ENCODE measurements at regions not wholly inside any gene's neighbourhood (a gene's known extent, or its start where the extent isn't known, plus 50 kb on each side); places are given as distances from the start of the nearest gene placed in this dataset.

DNA sequence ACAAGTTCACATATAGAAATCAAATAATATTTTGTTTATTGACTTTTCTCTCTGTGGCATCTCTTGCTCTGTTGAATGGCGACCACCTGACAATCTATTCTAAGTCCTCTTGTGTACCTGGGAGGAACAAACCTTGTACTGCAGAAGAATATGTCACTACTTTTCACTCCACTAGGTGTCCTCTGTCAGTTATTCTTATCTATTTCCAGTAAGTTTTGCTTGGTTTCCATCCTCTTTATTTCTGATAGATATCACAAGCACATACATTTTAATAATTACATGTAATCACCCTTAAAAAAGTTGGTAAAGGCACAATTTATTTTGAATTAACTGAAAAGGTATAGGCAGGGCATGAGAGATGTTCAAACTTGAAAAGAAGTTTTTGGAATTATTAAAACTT, 238.4 kb downstream of the SNCA start:
- DNase-seq (ENCODE audit: low spot score in 2 of 2) = no peak
- TF ChIP-seq, protein P1, sequence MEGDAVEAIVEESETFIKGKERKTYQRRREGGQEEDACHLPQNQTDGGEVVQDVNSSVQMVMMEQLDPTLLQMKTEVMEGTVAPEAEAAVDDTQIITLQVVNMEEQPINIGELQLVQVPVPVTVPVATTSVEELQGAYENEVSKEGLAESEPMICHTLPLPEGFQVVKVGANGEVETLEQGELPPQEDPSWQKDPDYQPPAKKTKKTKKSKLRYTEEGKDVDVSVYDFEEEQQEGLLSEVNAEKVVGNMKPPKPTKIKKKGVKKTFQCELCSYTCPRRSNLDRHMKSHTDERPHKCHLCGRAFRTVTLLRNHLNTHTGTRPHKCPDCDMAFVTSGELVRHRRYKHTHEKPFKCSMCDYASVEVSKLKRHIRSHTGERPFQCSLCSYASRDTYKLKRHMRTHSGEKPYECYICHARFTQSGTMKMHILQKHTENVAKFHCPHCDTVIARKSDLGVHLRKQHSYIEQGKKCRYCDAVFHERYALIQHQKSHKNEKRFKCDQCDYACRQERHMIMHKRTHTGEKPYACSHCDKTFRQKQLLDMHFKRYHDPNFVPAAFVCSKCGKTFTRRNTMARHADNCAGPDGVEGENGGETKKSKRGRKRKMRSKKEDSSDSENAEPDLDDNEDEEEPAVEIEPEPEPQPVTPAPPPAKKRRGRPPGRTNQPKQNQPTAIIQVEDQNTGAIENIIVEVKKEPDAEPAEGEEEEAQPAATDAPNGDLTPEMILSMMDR (IDR thresholded peaks at IDR 0.05) = no peak
- TF ChIP-seq POLR2A (IDR thresholded peaks at IDR 0.05) = no peak
- intact Hi-C loops (cut with DNase I; ENCODE audit: low total_unique reads) = loop anchor here (5.0 kb wide), 1 partner anchor 299 kb away; no protein-coding TSS in a partner anchor
- WGBS, 2 donors = 50 to 65% methylated on average over 1 of the region's 1 CpG
- H3K4me3 ChIP-seq (ENCODE audit: low read depth, poor library complexity, severe bottlenecking) = no peak overlapping the region

DNA sequence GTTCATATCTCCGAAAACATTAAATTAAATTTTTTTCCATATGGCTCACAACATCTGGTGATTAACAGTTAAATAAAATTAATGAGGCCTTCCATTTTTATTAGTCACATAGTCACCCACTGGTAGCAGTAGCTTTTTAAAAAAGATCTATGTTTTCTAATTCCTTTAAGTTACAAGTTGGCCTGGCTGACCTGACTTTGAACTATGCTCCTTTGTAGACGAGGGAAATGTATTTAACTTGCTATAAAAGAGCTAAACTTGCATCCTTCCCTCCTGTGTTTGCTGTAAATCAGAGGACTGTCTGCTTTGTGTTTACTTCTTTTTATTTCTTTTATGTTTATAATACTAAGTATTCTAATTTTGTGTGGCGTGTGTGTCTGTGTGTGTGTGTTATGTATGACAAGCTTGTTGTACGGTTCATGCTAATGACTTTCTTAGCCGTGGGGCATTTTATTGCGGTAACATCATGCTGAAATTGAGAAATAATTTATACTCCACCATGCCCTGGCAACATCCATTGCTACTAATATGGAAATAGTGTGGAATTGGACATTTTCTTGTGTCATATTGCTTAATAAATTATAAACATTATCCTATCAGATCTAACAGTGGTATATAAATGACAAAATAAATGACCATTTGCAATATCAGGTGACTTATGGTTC, 241.7 kb downstream of the SNCA start:
- TF ChIP-seq, protein P1 (IDR thresholded peaks at IDR 0.05) = no peak
- no peak for TF ChIP-seq POLR2A (IDR thresholded peaks at IDR 0.05)
- no peak overlapping the region for H3K4me3 ChIP-seq (ENCODE audit: low read depth, poor library complexity, severe bottlenecking)
- DNase-seq (ENCODE audit: low spot score in 2 of 2) = no peak
- intact Hi-C loops (cut with DNase I; ENCODE audit: low total_unique reads) = loop anchor here (5.0 kb wide), 1 partner anchor 302 kb away; no protein-coding TSS in a partner anchor
- WGBS, 2 donors = 49 to 53% methylated on average over 6 of the region's 6 CpGs

DNA sequence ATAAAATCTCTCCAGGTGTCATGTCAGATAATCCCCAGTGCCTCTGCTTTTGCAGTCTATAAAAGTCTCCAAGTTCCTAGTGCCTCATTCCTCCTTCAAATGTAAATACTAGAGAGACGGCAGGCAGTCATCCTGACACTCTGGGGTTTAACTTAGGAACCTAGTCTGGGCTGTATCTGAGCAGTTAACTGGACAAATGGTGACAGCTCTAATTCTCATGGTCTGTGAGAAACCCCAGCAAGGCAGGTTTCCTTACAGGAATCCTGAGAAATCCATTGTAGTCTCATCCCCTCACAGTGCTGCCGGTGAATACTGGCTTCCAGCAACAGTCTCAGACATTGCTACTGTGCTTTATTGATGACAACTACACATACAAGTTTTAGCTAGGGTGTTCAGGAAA, 246.8 kb downstream of the SNCA start:
- WGBS, 2 donors = 75 to 78% methylated on average over 2 of the region's 2 CpGs
- intact Hi-C loops (cut with DNase I; ENCODE audit: low total_unique reads) = no loop called here
- DNase-seq (ENCODE audit: low spot score in 2 of 2) = no peak
- TF ChIP-seq, protein P1 (IDR thresholded peaks at IDR 0.05) = no peak
- no peak for TF ChIP-seq POLR2A (IDR thresholded peaks at IDR 0.05)
- H3K4me3 ChIP-seq (ENCODE audit: low read depth, poor library complexity, severe bottlenecking) = no peak overlapping the region

DNA sequence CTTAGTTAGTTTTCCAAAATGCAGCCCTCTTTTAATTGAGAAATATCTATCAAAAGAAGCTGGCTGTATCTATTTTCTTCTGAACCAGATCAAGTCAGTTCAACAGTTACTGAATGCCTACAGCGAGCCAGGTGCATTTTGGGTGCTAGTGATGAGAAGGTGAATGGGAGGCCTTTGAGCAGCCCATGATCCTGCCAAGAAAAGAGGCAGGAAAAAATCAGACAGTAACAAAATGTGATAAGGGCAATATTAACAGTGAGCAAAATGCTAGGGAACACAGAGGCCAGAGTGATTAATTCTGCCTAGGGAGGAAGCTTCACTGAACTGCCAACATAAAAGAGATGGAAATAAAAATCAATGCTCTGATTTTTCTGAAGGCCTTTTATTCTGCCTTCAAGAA, 248.5 kb downstream of the SNCA start:
- no peak overlapping the region for H3K4me3 ChIP-seq (ENCODE audit: low read depth, poor library complexity, severe bottlenecking)
- no peak for DNase-seq (ENCODE audit: low spot score in 2 of 2)
- intact Hi-C loops (cut with DNase I; ENCODE audit: low total_unique reads) = no loop called here
- TF ChIP-seq, protein P1 (IDR thresholded peaks at IDR 0.05) = no peak
- TF ChIP-seq POLR2A (IDR thresholded peaks at IDR 0.05) = no peak
- 64 to 91% methylated on average over 1 of the region's 1 CpG for WGBS, 2 donors

DNA sequence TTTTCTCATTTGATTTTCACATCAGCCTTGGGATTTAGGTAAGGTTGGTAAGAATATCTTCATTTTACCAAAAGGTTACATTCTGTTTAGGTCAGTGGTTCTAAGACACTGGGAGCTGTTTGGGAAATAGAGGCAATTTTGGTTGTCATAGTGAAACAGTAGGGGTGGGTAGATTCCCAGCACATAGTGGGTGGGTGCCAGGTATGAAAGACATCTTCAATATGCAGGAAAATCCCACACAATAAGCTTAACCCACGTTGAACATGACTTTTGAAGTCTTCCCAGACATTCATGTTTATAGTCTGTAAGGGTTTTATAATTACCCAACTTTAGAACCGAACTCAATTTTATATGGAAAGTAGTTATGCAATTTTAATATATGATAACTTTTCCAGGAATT, 249.6 kb downstream of the SNCA start:
- H3K4me3 ChIP-seq (ENCODE audit: low read depth, poor library complexity, severe bottlenecking) = no peak overlapping the region
- 44 to 56% methylated on average over 2 of the region's 2 CpGs for WGBS, 2 donors
- intact Hi-C loops (cut with DNase I; ENCODE audit: low total_unique reads) = no loop called here
- TF ChIP-seq, protein P1 (IDR thresholded peaks at IDR 0.05) = no peak
- no peak for TF ChIP-seq POLR2A (IDR thresholded peaks at IDR 0.05)
- no peak for DNase-seq (ENCODE audit: low spot score in 2 of 2)

GRCh38 chr4:89586864-89587263, 250.1 kb downstream of the SNCA start:
- no peak for DNase-seq (ENCODE audit: low spot score in 2 of 2)
- H3K4me3 ChIP-seq (ENCODE audit: low read depth, poor library complexity, severe bottlenecking) = no peak overlapping the region
- 49 to 58% methylated on average over 2 of the region's 2 CpGs for WGBS, 2 donors
- intact Hi-C loops (cut with DNase I; ENCODE audit: low total_unique reads) = no loop called here
- TF ChIP-seq, protein P1 (IDR thresholded peaks at IDR 0.05) = no peak
- TF ChIP-seq POLR2A (IDR thresholded peaks at IDR 0.05) = no peak
